Choroid plexus epithelial cell (primary cell): ENCODE measurements at regions not wholly inside any gene's neighbourhood (a gene's known extent, or its start where the extent isn't known, plus 50 kb on each side); places are given as distances from the start of the nearest gene placed in this dataset.
"Not testable (repeated sequence)": the region's sequence is repeated elsewhere in the genome, so short reads cannot be mapped to it uniquely, and the experiment has no call there.

Experiments used
- DNase-seq: peaks from one replicate; pipeline ENCODE4 v3.0.0-alpha.2; 2010; ENCODE audit warnings: low read depth
- H3K4me3 ChIP-seq: 2 replicates; pipeline ENCODE4 v1.5.1; 2011; ENCODE audit warnings: low read depth, mild to moderate bottlenecking, control low read depth, low read length, moderate library complexity
- CTCF ChIP-seq: conservative IDR thresholded peaks from 2 replicates; pipeline ENCODE4 v1.5.1; 2011; ENCODE audit warnings: low read depth, mild to moderate bottlenecking, control low read depth, inconsistent platforms, low read length, moderate library complexity

GRCh38 chr13:79939689-79940088 is 401.2 kb downstream of the SPRY2 start:
- no peak for DNase-seq
- no peak overlapping the region for H3K4me3 ChIP-seq
- TF ChIP-seq CTCF, result no peak

GRCh38 chr13:79937771-79938216 is 403.1 kb downstream of the SPRY2 start:
- no peak for TF ChIP-seq CTCF
- no peak overlapping the region for H3K4me3 ChIP-seq
- DNase-seq, result no peak

DNA sequence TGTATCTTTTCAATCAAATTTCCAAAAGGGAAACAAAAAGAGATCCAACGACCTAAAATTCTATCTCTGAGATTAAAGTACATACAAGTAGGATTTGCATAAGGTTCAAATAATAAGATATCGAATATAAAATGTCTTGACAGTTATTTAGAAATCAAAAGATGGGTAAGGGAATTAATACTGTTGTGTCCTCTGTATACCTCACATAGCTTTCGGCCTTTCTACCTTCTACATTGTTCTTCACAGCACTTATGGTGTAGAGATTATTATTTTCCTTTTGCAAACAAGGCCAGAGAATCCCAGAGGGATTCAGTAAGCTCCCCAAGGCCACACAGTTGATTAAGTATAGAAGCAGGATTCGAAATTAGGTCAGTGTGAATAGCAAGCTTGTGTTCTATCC is 403.6 kb downstream of the SPRY2 start:
- TF ChIP-seq CTCF, result no peak
- DNase-seq, result no peak
- no peak overlapping the region for H3K4me3 ChIP-seq

DNA sequence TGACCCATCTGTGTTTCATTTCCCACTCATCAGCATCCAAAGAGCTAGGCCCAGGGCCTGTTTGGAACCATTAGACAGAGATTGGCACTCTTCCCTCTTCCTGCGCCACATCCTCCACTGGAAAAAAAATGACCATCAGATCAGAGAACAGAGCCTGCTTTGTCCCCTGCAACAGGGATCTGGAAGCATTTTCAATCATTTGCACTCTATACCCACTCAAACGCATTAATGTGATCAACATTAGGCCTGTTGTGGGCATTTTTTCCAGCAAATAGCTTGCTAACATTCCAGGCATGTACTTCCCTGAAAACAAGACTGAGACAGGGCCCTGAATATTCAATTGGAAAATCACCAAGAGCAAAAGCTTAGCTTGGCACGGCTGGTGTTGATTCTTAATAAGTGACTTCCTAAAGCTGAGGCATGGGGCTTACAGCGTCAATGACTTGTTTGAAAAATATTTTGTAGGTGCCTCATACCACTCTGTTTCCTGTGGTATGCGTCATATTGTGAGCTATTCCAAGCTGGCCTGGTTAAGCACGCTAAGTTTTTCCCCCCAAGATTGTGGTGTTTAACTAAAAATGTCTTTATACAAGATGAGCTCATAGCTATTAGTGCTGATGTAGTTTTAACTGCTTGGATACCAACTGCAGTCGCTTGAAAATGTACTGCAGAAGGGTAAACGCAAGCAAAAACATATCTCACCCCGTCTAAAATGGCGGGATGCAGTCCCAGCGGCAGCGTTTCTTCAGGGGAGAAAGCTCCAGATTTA is 404.4 kb downstream of the SPRY2 start:
- DNase-seq, result peak; percentile 97
- H3K4me3 ChIP-seq, result no peak overlapping the region
- no peak for TF ChIP-seq CTCF

- H3K4me3 ChIP-seq, result no peak overlapping the region
- TF ChIP-seq CTCF, result no peak
Observed at GRCh38 chr13:79935121-79935520, 405.8 kb downstream of the SPRY2 start.

GRCh38 chr13:79933389-79933788 is 407.5 kb downstream of the SPRY2 start:
- no peak for DNase-seq
- TF ChIP-seq CTCF, result no peak
- no peak overlapping the region for H3K4me3 ChIP-seq

More at GRCh38 chr13:79935121-79935520, 405.8 kb downstream of the SPRY2 start:
- DNase-seq, result no peak

DNA sequence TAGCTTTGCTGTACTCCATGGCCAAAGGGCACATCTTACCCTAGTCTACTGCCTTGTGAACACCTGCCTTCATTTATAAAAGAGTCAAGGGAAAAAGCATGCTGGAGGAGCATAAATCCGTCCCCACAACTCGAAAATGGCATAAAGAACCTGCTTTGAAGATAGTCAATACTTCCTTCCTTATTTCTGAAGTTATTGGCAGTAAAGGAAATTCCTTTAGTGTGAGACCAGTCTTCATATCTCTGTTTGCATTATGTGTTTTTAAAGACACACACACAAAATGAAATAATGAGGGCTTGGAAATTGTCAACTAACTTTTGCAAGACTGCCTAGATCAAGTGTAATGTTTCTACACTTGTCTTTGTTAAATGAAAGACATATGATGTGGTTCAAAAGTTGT is 408.4 kb downstream of the SPRY2 start:
- H3K4me3 ChIP-seq, result no peak overlapping the region
- no peak for TF ChIP-seq CTCF
- no peak for DNase-seq

DNA sequence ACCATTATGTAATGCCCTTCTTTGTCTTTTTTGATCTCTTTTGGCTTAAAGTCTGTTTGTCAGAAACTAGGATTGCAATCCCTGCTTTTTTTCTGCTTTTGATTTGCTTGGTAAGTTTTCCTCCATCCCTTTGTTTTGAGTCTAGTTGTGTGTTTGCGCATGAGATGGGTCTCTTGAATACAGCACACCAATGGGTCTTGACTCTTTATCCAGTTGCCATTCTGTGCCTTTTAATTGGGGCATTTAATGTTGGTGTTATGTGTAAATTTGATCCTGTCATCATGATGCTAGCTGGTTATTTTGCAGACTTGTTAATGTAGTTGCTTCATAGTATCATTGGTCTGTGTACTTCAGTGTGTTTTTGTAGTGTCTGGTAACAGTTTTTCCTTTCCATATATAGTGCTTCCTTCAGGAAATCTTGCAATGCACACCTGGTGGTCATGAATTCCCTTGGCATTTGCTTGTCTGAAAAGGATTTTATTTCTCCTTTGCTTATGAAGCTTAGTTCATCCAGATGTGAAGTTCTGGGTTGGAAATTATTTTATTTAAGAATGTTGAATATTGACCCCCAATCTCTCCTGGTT is 416.9 kb downstream of the SPRY2 start:
- DNase-seq, H3K4me3 ChIP-seq: not testable (repeated sequence)
